RWPE1 (cell line): ENCODE measurements at regions not wholly inside any gene's neighbourhood (a gene's known extent, or its start where the extent isn't known, plus 50 kb on each side); places are given as distances from the start of the nearest gene placed in this dataset.
A peak's percentile ranks its signal among the peaks of the same experiment; 100 is the strongest.

Source experiments
- CTCF ChIA-PET: fragments of 350-600 bp; sonication (Branson Sonifier 250); formaldehyde crosslinking; extraction: SDS; loops from one replicate; lab custom pipeline; 2021; lab: Yijun Ruan, JAX
- POLR2A ChIA-PET: fragments of 400-600 bp; formaldehyde crosslinking; extraction: SDS; loops from one replicate; lab custom pipeline; 2020; ENCODE audit warnings: antibody characterized with exemption; ENCODE audit not compliant: low non-redundant PET; lab: Yijun Ruan, JAX
- DNase-seq: peaks from one replicate; pipeline ENCODE4 v3.0.0; 2012; ENCODE audit warnings: low spot score
- H3K27ac ChIP-seq: fragments of 450-650 bp; 2 replicates; pipeline ENCODE4 v1.5.1; 2017
- CTCF ChIP-seq: fragments of 450-650 bp; conservative IDR thresholded peaks from 2 replicates; pipeline ENCODE4 v1.5.1; 2017; ENCODE audit warnings: low read depth, mild to moderate bottlenecking

- CTCF ChIA-PET, result interaction anchor here (0.7 kb wide), 1 partner anchor 554 kb away, joined by 3 read pairs; no protein-coding TSS in a partner anchor
- peak; percentile 84 for DNase-seq
Measured at GRCh38 chr1:115210302-115210711, 121.0 kb upstream of the TSPAN2 start.

GRCh38 chr1:115204513-115204912 is 115.2 kb upstream of the TSPAN2 start:
- no peak for TF ChIP-seq CTCF
- DNase-seq, result no peak
- H3K27ac ChIP-seq, result no peak overlapping the region
- CTCF ChIA-PET, result no interaction called here
- POLR2A ChIA-PET, result no interaction called here

More at GRCh38 chr1:115210302-115210711, 121.0 kb upstream of the TSPAN2 start:
- TF ChIP-seq CTCF, result no peak
- POLR2A ChIA-PET, result no interaction called here
- H3K27ac ChIP-seq, result no peak overlapping the region

- H3K27ac ChIP-seq, result no peak overlapping the region
- ChIA-PET CTCF (interaction anchor here (0.7 to 0.8 kb wide), 2 partner anchors 9 to 108 kb away, joined by 3 read pairs; no protein-coding TSS in a partner anchor), POLR2A (no interaction called here)
- no peak for TF ChIP-seq CTCF
- no peak for DNase-seq
Measured at GRCh38 chr1:115203287-115203686, 114.0 kb upstream of the TSPAN2 start.

GRCh38 chr1:115201598-115201997 is 112.3 kb upstream of the TSPAN2 start:
- no peak overlapping the region for H3K27ac ChIP-seq
- CTCF ChIA-PET, result no interaction called here
- no peak for TF ChIP-seq CTCF
- POLR2A ChIA-PET, result no interaction called here
- no peak for DNase-seq

GRCh38 chr1:115199416-115200132 is 110.3 kb upstream of the TSPAN2 start:
- H3K27ac ChIP-seq, result no peak overlapping the region
- no peak for DNase-seq
- POLR2A ChIA-PET, result no interaction called here
- TF ChIP-seq CTCF, result no peak
- CTCF ChIA-PET, result interaction anchor here (0.7 kb wide), 1 partner anchor 127 kb away, joined by 3 read pairs; no protein-coding TSS in a partner anchor

- ChIA-PET CTCF (interaction anchor here (0.7 kb wide), 1 partner anchor 128 kb away, joined by 3 read pairs; no protein-coding TSS in a partner anchor), POLR2A (no interaction called here)
- TF ChIP-seq CTCF, result no peak
- no peak overlapping the region for H3K27ac ChIP-seq
- DNase-seq, result no peak
Measured at GRCh38 chr1:115198938-115199337, 109.6 kb upstream of the TSPAN2 start.
